HT-29 (cell line): ENCODE measurements at regions not wholly inside any gene's neighbourhood (a gene's known extent, or its start where the extent isn't known, plus 50 kb on each side); places are given as distances from the start of the nearest gene placed in this dataset.
"Not testable (repeated sequence)": the region's sequence is repeated elsewhere in the genome, so short reads cannot be mapped to it uniquely, and the experiment has no call there.

ENCODE experiments used
- DNase-seq: peaks from one replicate; pipeline ENCODE4 v3.0.0-alpha.2; 2015; ENCODE audit warnings: low spot score

DNA sequence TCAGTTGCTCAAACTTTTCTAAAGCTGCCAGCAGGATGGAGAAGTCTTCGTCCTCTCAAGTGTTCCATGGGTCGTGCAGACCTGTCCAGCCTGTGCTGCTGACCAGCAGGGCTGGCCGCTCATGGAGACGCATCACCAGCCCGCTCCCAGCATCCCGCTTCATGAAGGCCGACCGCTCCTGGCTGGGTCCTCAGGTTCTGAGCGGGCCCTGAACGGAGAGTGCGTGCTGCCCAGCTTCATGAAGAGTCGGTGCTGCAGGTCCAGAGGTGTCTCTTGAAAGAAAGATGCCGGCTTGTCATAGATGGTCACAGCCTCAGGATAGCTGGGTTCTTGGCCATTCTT lies 75.8 kb upstream of the KCNAB1 start:
- DNase-seq = no peak

DNA sequence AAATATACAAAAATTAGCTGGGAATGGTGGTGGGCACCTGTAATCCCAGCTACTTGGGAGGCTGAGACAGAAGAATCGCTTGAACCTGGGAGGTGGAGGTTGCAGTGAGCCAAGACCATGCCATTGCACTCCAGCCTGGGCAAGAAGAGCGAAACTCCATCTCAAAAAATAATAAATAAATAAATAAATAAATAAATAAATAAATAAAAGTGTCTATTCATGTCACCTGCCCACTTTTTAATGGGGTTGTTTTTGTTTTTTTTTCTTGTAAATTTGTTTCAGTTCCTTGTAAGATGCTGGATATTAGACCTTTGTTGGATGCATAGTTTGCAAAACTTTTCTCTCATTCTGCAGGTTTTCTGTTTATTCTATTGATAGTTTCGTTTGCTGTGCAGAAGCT lies 71.9 kb upstream of the KCNAB1 start:
- not testable (repeated sequence) for DNase-seq

DNA sequence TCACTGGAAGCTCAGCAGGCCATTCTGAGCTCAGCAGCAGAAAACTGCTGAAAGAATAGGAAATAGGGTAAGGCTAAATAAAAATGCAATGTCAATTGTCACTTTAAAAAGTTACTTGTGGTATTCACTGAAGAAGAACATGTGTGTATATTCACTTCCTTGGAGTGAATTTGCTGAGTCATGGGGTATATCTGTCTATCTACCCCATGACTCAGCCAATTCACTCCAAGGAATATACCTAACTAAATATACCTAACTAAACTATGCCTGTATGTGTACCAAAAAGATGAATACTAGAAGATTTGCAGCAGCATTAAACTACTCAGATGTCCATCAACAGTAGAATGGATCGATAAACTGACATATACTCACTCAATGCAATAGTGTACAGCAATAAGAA lies 69.5 kb upstream of the KCNAB1 start:
- DNase-seq = no peak

DNA sequence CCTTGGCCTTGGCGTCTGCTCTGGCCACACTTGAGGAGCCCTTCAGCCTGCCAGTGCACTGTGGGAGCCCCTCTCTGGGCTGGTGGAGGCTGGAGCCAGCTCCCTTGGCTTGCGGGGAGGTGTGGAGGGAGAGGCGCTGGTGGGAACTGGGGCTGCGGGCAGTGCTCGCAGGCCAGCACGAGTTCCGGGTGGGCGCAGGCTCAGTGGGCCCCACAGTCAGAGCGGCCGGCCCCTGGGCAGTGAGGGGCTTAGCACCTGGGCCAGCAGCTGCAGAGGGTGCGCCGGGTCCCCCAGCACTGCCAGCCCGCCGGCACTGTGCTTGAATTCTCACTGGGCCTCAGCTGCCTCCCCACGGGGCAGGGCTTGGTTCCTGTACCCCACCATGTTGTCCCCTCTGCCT lies 68.7 kb upstream of the KCNAB1 start:
- DNase-seq = no peak

DNA sequence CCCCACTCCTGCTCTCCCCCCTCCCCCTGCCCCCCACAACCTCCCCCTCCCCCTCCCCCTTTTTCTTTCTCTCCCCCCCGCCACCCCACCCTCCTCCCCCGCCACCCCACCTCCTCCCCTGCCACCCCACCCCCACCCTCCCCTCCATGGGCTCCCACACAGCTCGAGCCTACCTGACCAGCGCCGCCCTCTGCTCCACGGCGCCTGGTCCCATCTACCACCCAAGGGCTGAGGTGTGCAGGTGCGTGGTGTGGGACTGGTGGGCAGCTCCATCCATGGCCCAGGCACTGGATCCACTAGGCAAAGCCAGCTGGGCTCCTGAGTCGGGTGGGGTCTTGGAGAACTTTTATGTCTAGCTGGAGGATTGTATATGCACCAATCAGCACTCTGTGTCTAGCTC lies 68.3 kb upstream of the KCNAB1 start:
- DNase-seq = no peak

DNA sequence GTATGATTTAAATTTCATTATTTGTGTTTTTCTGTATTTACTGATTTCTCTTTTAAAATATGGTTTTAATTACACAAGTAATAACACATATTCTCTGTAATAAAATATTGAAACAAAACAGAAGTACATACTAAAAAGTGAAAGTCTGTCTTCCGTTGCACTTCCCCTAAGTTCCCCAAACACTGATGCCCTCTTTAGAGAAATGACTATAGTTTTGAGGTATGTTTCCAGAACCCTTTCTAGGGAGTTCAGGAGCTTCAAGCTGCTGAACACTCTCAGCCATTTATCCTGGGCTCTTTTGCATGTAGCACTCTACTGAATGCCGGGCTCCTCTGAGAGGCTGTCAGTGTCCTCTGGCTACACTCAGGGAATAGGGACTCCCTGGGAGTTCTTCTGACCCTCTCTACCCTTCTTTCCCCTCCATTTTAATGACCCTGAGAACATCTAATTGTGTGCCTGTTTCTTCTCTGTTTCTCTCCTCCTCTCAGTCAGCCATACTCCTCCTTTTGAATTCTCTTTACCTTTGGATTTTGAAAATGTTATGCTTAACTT lies 60.4 kb upstream of the KCNAB1 start:
- DNase-seq = no peak

DNA sequence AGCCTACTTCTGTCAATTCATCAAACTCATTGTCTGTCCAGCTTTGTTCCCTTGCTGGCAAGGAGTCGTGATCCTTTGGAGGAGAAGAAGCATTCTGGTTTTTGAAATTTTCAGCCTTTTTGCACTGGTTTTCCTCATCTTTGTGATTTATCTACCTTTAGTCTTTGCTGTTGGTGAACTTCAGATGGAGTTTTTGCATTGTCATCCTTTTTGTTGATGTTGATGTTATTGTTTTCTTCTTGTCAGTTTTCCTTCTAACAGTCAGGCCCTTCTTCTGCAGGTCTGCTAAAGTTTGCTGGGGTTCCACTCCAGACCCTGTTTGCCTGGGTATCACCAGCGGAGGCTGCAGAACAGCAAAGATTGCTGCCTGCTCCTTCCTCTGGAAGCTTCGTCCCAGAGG lies 52.2 kb upstream of the KCNAB1 start:
- not testable (repeated sequence) for DNase-seq

DNA sequence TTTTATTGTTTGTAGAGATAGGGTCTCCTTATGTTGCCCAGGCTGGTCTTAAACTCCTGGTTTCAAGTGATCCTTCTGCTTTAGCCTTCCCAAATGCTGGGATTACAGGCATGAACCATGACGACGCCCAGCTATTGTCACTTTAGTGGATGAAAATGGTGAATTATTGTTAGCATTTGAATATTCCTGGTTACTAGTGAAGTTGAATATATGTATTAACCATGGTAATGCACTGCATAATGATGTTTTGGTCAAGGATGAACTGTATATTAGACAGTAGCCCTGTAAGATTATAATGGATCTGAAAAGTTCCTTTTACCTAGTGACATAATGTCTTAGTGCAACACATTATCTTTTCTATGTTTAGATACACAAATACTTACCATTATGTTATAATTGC lies 50.4 kb upstream of the KCNAB1 start:
- no peak for DNase-seq
